ENCODE measurements at regions not wholly inside any gene's neighbourhood (a gene's known extent, or its start where the extent isn't known, plus 50 kb on each side); places are given as distances from the start of the nearest gene placed in this dataset.

DNA sequence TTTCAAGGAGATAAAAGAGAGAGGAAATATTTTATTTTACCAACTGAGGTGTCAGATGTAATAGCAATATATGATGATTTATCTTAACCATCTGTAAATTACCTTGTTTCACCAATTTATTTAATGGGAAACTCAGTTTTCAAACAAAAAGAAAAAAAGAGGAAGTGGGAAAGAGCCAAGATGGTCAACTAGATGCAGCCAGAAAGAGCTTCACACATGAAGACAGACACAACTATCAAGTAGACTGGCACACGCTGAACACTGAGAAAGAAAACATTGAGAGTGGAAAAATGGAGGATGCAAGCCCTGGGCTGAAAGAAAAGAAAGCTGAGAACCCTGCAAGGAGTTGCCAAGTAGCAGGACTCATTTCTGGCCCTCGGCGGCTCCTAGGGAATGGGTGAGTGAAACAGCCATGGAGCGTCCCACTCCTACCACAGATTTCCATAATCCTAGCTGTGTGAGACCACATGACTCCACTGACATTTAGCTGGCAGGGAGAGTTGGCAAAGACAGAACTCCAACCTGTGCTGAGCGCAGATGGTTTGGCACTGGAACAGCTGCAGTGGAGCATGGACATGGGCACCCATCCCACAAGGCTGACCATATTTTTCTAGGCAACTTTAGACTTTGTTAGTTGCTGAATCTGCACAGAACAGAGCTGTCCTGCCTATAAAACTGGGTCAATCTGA is 409.3 kb downstream of the FAM47B start:
- TF ChIP-seq CTCF (conservative IDR thresholded peaks at IDR 0.05; ENCODE audit: low read depth, low read length) (no peak), EZH2 (IDR thresholded peaks at IDR 0.05; ENCODE audit: borderline replicate concordance, low read depth, low read length, poor library complexity, severe bottlenecking) (no peak)
